GM19463 (cell line): ENCODE measurements at regions not wholly inside any gene's neighbourhood (a gene's known extent, or its start where the extent isn't known, plus 50 kb on each side); places are given as distances from the start of the nearest gene placed in this dataset.
"Not testable (repeated sequence)": the region's sequence is repeated elsewhere in the genome, so short reads cannot be mapped to it uniquely, and the experiment has no call there.

Source experiments
- ATAC-seq: cut with Tn5 transposase; IDR thresholded peaks from one replicate; pipeline ENCODE4 v1.9.1; 2021; ENCODE audit warnings: mild to moderate bottlenecking, moderate library complexity; ENCODE audit not compliant: unreplicated experiment

DNA sequence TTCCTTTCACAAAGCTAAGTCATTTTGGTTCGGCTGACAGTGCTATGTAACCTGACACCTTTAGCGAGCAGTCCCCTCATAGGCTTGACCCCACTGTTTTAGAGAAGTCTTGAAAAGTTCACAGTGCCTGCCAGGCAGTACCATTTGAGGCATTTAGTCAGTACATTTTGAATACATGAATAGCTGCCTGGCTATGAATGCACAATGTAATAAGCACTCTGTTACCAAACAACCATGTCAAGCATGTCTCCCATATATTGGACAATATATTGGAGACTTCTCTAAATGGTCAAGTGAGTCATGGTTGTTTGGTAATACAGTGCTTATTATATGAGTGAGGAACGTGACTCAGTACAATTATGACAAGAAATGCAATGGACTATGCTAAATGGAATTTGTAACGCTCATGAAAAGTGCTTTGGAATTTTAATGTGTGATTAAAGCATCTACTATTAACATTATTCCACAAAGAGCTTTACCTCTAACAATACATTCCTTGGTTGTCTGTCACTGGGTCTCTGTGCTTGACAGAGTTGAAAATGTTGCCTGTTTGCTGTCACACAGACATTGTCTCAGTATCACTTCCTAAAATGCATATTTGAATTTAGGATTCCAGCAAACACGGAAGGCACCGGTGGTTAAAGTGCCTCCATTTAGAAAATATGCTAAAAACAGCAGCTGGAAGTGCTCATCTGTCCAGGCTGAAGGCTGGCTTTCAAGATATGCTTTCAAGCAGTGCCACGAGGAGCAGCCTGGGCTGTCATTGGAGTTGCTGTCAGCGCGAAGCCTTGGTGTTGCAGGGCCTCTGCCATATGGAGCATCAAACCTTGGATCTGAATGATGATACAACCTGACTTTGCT lies 458.6 kb downstream of the FBXO15 start:
- ATAC-seq = no peak

GRCh38 chr18:73688161-73688560 lies 459.5 kb downstream of the FBXO15 start:
- ATAC-seq = no peak

- no peak for ATAC-seq
These were observed 463.0 kb downstream of the FBXO15 start for GRCh38 chr18:73684647-73685046.

DNA sequence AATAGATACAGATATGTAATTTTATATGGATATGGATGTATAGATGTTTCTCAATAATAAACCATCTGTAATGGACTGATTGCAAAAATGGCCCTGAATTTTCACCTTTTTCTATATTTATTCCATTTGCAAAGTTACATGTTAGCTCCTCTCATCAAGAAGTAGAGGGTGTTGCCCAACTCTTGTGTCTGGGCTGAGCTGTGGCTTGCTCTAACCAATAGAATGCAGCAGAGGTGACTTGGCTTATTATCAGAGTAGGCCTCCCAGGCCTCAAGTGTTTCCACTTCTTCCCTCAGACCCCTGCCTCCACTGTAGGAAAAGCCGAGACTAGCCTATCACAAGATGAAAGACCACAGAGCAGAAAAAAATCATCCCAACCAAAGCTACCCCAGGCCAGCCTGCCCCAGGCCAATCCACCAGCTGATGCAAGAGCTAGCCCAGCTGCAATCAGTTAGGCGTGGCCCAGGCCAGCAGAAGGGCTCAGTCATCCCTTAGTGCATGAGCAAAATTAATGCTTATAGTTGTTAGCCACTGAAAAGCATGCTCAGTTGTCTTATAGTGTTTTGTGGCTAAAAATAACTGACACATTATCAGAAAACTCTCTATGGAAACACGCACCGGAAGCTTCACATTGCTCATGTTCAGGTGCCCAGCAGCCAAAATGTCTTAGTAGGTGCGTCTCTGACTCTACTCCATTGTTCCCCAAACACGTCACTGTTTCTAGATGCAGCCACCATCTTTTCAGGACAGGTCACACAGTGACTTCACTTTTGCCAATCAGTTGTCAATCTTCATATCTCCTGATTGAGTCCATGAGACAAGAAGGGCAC lies 464.0 kb downstream of the FBXO15 start:
- ATAC-seq = no peak

DNA sequence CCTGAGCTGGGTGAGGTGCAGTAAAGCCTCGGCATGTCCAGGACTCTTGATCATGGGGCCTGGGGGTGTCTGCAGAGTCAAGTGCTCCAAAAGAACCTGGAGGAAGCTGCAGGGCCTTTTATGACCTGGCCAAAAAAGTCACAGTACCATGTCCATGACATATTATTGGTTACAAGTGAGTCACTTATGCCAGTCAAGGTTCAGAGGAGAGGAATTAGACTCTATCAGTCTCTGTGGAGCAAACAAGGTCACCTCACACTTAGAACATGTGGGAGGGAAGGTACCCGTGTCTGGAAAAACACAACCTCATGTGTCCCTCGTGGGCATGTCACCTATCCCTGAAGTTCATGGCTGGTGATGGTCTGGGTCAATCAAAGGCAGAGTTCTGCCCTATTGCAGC lies 465.7 kb downstream of the FBXO15 start:
- no peak for ATAC-seq

DNA sequence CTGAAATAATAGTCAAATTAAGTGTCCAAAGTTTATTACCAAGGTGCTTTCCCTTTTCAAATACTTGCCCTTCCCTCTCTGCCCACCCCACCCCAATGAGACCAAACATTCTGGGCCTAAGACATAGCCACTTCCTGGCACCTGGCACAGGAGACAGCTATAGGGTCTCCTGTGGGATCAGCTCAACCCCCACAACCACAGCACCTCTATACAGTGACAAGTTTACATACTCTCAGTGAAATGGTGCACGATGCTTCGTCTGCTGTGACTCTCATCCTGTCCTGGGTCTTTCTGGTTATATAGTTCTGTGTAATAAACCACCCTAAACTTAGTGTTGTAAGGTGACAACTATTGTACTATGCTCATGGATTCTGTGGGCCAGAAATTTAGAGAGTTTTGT lies 466.2 kb downstream of the FBXO15 start:
- no peak for ATAC-seq

DNA sequence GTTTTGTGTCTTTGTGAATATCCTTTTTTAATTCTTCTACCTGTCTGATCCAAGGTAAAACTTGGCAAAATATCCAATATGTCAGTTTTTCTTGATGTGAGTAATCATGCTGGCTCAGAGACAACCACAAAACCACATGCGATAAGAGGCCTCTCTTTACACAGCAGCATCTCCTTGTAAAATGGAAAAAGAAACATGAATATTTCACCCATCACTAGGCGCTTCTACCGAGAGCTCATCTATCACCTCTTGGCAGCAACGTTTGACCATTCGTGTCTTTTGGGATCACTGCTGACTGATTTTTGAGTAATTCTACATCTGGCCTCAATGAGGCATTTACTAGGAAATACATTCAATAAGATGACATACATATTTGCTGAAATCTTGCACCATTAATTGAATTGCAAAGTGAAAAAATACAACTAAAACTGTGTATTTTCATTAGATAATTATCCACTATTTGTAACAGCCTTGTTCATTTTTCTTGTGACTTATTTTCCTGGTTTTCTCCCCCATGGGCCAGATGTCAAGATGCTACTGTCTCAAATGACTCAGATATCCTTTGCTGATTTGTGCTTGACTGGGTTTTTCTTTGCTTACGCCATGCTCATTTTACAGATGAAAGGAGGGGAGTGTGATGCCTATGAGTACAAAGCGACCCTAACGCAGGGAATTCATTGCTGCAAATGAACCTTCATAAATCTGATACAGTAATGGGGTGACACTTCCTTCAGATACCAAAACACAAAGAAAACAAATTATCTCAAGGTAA lies 467.5 kb downstream of the FBXO15 start:
- no peak for ATAC-seq

GRCh38 chr18:73677450-73677849 lies 470.2 kb downstream of the FBXO15 start:
- ATAC-seq = no peak

DNA sequence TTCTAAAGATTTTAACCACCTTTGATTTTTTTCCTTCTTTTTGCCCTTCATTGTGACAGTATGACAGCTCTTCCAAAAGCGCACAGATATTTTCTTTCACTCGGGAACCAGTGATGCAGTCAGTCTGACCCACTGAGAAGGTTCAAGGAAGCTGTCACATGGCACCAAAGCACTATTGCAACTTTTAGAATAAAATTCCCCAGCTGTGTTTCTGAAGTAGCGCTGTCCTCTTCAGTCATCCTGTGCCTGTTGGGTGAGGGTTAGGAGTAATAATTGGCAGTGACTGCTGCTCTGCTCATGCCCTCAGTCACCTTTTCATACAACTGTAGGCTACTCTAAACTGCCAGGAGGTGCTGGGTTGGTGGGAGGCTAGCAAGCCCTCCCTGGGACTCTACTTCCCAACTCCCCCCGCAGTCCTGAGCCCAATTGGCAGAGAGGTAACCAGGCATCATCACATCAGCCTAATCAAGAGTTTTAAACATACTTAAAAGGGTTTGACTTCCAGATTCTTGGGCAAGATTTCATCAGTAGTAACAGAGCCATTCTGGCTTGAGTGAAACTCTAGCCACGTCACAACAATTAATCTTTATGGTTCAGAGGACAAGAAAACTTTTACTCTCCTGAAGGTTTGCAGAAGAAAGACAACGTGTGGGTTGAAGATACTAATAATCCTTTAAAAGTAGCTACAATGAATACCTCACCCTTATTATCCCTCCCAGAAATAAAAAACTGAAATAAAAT lies 473.3 kb downstream of the FBXO15 start:
- no peak for ATAC-seq

- ATAC-seq = not testable (repeated sequence)
These were observed 476.2 kb downstream of the FBXO15 start for GRCh38 chr18:73671480-73671879.

DNA sequence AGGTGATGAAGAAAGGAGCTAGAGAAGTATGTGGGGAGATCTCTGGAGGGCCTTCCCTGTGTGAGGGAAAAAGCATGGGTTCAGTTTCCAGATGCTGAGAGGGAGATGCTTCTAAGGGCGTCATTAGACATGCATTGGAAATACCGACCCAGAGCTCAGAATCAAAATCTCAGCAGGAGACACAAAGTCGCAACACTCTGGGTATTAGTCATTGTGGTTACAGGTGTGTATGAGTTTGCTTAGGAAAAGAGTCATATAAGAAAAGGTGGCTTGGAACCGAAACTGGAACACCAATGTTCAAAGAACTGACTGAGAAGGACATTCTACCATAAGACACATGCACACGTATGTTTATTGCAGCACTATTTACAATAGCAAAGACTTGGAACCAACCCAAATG lies 477.1 kb downstream of the FBXO15 start:
- ATAC-seq = peak; percentile 72

DNA sequence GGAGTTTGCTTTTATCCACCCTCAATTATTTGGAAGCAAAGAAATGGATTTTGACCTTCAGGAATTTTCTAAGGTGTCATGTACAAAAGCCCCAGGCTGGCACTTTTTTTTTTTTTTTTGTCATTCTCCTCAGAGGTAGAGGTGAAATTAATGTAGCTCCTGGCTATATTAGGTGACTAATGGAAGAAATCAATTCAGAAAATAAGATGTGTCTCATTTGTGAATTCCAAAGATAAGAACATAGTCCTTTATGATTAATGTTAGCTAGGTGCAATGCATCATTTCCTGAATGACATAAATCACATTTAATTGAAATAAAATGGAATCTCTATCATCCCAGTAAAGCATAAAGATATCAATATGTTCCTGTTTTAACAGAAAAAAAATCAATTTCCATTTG lies 477.6 kb downstream of the FBXO15 start:
- ATAC-seq = no peak

DNA sequence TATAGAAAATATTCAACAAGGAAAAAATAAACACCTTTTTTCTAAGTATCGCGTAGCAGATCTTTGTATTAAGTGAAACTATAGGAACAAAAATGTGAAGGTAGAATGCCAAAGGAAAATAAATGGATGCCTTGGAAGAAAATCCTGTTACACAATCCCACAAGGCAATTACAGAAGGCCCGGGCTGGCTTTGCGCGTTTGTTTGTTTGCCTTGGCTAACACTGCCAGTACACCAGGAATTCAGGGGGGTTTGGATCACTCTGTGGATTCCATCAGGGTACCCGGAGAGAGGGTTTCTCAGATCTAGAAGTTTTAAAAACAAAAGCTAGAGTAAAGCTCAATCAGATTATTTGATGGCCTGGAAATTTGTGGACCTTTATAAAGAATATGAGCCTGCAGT lies 478.3 kb downstream of the FBXO15 start:
- ATAC-seq = no peak

DNA sequence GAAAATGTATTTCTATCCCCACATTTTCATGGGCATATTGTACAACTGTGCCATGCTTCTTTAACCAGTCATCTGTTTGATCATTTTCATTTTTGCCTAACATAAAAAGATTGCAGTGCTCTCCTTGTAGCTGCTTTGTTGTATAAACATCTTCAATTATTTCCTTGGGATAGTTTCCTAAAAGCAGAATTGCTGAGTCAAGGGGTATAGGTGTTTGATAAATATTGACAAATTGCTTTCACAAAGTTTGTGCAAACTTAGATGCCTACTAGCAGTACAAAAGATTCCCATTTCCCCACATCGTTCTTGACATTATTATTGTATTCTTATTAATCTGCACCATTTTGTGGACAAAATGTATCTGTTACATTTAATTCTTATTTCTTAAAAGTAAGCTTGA lies 479.6 kb downstream of the FBXO15 start:
- ATAC-seq = no peak

DNA sequence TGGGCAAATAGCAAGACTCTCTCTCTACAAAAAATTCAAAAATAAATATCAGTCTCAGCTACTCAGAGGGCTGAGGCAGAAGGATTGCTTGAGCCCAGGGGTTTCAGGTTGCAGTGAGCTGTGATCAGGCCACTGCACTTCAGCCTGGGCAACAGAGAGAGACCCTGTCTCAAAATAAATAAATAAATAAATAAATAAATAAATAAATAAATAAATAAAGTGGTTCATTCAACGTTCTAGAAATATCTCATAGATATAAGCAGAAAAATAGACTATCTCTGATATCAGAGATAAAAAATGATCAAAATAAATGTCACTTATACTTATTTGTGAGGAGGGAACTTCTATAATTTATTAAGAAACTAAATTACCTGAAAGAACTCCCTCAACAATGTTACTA lies 480.9 kb downstream of the FBXO15 start:
- no peak for ATAC-seq

- no peak for ATAC-seq
These were observed 482.7 kb downstream of the FBXO15 start for GRCh38 chr18:73664896-73665295.

GRCh38 chr18:73663581-73663980 lies 484.1 kb downstream of the FBXO15 start:
- no peak for ATAC-seq

DNA sequence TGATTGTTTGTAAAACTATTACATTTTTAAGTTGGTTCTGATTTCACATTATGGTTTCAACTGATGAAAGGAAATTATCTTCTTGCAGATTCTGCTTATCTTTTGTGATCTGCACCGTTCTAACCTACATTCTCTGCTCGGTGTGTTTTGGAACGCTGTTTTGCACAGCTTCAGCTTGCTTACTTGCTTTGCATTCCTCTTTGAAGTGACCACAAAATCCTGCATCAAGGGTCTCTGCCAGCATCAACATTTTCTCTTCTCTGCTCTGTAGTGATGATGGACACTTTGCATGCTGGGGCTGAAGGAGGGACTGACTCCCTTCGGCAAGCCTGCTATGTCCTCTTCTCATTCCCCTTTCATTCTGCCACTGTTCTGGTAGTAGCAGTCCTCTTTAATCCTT lies 485.2 kb downstream of the FBXO15 start:
- no peak for ATAC-seq

- no peak for ATAC-seq
These were observed 486.4 kb downstream of the FBXO15 start for GRCh38 chr18:73660931-73661856.

DNA sequence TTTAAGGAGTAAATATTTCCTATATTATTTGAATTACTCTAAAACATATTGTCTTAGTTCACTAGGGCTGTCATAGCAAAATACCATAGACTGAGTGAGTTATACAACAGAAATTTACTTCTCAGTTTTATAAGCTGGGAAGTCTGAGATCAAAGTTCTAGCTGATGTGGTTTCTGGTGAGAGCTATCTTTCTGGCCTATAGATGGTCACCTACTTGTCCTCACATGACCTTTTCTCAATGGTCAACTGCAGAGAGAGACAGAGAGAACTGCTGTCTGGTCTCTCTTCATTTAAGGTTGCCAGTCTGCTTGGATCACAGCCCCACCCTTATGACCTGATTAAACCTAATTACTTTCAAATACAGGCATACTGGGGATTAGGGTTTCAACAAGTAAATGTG lies 490.9 kb downstream of the FBXO15 start:
- ATAC-seq = no peak
